ENCODE measurements at regions not wholly inside any gene's neighbourhood (a gene's known extent, or its start where the extent isn't known, plus 50 kb on each side); places are given as distances from the start of the nearest gene placed in this dataset.
A peak's percentile ranks its signal among the peaks of the same experiment; 100 is the strongest.

DNA sequence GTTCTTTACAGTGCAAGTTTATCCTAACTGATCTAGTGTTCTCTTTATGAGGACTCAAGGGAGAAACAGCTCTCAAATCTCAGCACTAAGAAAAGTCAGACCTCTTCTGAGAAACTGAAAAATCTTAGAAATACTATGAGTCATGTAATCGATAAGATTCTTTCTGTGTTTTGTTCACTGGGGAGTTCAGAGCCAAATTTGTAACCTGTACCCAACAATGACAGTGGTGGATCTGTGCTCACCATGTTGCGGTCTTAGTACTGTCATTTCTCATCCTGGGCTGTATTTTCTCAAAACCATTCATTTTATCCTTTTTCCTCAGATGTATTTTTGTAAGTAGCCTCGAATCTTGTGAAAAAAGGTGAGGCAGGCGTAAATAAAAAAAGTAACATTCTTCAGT lies 146.4 kb downstream of the ACER2 start:
- TF ChIP-seq CTCF (IDR thresholded peaks at IDR 0.05; ENCODE audit: low read depth, low read length) = no peak
- Histone ChIP-seq H3K27me3 (ENCODE audit: insufficient read depth, low read depth, severe bottlenecking) (no peaks in the 10 kb centered on the region), H3K9me3 (ENCODE audit: severe bottlenecking) (peaks cover 5% of the 10 kb centered on the region), H3K27ac (no peak overlapping the region), H3K36me3 (no peaks in the 10 kb centered on the region), H3K4me3 (ENCODE audit: low read depth, low read length) (no peak overlapping the region)
- DNase-seq = no peak

DNA sequence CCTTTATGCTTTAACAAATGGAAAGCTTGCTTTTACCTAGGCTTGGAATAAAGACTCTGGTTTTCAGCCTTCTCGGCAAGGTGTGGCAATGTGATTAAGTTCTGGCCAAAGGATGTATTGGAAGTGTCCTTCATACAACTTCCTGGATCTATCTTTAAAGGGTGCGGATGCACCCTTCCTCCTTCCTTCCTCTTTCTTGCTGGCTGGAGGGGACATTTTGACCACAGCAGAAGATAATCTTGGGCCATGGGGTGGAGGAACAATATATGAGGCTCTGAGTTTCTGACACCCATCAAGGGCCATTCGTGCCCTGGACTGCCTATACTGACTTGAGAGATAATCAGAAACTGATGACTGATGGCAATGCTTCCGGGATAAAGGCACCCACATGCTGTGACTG lies 145.7 kb downstream of the ACER2 start:
- no peak overlapping the region for H3K27ac ChIP-seq
- H3K9me3 ChIP-seq (ENCODE audit: severe bottlenecking) = peaks cover 5% of the 10 kb centered on the region
- no peaks in the 10 kb centered on the region for H3K27me3 ChIP-seq (ENCODE audit: insufficient read depth, low read depth, severe bottlenecking)
- no peaks in the 10 kb centered on the region for H3K36me3 ChIP-seq
- DNase-seq = no peak
- TF ChIP-seq CTCF (IDR thresholded peaks at IDR 0.05; ENCODE audit: low read depth, low read length) = no peak
- no peak overlapping the region for H3K4me3 ChIP-seq (ENCODE audit: low read depth, low read length)

DNA sequence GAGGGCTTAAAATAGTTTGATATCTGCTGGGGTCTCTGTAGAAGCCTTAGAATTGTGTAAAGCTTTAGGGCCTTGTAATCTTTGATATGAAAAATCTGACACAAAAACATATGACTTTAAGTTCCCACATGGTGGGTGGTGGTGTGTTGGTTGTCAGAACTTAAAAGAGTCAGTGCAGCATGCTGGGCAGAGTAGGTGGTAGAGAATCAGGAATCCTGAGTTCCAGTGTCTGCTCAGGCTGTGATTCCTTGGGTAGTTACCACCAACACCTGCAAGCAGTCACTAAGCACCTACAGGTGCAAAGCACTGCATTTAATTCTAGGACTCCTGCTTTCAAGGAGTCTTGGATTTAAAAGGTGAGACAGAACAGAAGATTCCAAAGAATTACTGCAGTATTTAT lies 144.6 kb downstream of the ACER2 start:
- DNase-seq = no peak
- peak overlapping the region; percentile 67; the same call in 1 of the 2 replicates for H3K27ac ChIP-seq
- TF ChIP-seq CTCF (IDR thresholded peaks at IDR 0.05; ENCODE audit: low read depth, low read length) = no peak
- peaks cover 5% of the 10 kb centered on the region for H3K9me3 ChIP-seq (ENCODE audit: severe bottlenecking)
- H3K36me3 ChIP-seq = no peaks in the 10 kb centered on the region
- no peaks in the 10 kb centered on the region for H3K27me3 ChIP-seq (ENCODE audit: insufficient read depth, low read depth, severe bottlenecking)
- H3K4me3 ChIP-seq (ENCODE audit: low read depth, low read length) = no peak overlapping the region

- peak; percentile 23 for DNase-seq
Measured at GRCh38 chr9:19552282-19553105, 143.7 kb downstream of the ACER2 start.

DNA sequence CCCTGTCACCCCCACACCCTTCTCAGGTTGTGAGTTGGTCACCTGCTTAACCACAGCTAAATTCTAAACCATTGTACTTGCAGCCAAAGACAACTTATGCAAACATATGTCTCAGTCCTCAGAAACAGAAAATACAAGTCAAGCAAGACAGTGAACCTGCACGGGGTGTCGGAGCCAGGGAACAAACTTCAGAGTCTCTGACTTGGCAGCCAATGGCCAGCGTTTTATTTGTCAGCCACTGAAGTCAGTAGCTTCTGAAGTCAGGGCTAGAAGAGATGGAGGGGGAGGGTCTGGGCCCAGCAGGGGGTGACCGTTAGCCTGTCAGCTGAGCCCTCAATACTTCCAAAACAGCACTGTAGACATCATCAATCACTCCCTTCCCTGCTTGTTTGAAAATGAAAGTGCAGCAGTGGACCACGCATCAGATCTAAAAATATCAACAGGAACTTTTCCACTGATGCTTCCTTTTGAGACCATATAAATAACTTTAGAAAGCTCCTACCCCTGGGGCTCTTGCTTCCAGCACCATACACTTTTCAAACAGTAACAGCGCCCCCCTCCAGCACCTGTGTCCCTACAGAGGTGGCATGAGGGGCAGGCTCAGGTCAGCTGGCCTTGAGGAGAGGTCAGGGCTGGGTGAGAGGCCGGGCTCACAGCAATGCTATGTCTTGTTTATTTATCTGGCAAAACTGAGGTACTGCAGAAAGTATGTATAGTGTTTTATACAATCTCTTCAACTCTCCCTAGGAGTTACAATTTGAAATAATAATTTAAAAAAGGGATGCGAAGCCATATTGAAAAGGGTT lies 142.5 kb downstream of the ACER2 start:
- peak; percentile 13 for DNase-seq
- no peak for TF ChIP-seq CTCF (IDR thresholded peaks at IDR 0.05; ENCODE audit: low read depth, low read length)

More at GRCh38 chr9:19552282-19553105, 143.7 kb downstream of the ACER2 start:
- peaks cover 5% of the 10 kb centered on the region for H3K9me3 ChIP-seq (ENCODE audit: severe bottlenecking)
- H3K4me3 ChIP-seq (ENCODE audit: low read depth, low read length) = no peak overlapping the region
- H3K36me3 ChIP-seq = no peaks in the 10 kb centered on the region
- peak overlapping the region; percentile 67 for H3K27ac ChIP-seq
- no peaks in the 10 kb centered on the region for H3K27me3 ChIP-seq (ENCODE audit: insufficient read depth, low read depth, severe bottlenecking)
- TF ChIP-seq CTCF (IDR thresholded peaks at IDR 0.05; ENCODE audit: low read depth, low read length) = no peak

More for the DNA sequence above, 142.5 kb downstream of the ACER2 start:
- no peaks in the 10 kb centered on the region for H3K36me3 ChIP-seq
- H3K4me3 ChIP-seq (ENCODE audit: low read depth, low read length) = no peak overlapping the region
- no peaks in the 10 kb centered on the region for H3K9me3 ChIP-seq (ENCODE audit: severe bottlenecking)
- peak overlapping the region; percentile 67 for H3K27ac ChIP-seq
- H3K27me3 ChIP-seq (ENCODE audit: insufficient read depth, low read depth, severe bottlenecking) = no peaks in the 10 kb centered on the region

Measured in WERI-Rb-1 (cell line).